DND-41 (cell line): ENCODE measurements at regions not wholly inside any gene's neighbourhood (a gene's known extent, or its start where the extent isn't known, plus 50 kb on each side); places are given as distances from the start of the nearest gene placed in this dataset.

Experiments
- ATAC-seq: fragments of 200-7000 bp; cut with Tn5 transposase; 3 replicates; pipeline ENCODE4 v1.9.1; 2021; ENCODE audit warnings: low read depth; ENCODE audit not compliant: insufficient read depth
- DNase-seq: peaks from one replicate; pipeline ENCODE4 v3.0.0-alpha.2; 2020
- H2AFZ ChIP-seq: 2 replicates; pipeline ENCODE4 v1.6.0; 2012; ENCODE audit warnings: low read depth, low read length
- H3K27ac ChIP-seq: 2 replicates; pipeline ENCODE4 v1.5.1; 2012; ENCODE audit warnings: low read length, inconsistent platforms
- H3K27me3 ChIP-seq: fragments of 200-600 bp; sonication (generic); 2 replicates; pipeline ENCODE4 v1.6.0; 2012; ENCODE audit warnings: low read length, mild to moderate bottlenecking, inconsistent platforms; ENCODE audit not compliant: insufficient read depth, poor library complexity
- H3K36me3 ChIP-seq: 2 replicates; pipeline ENCODE4 v1.5.1; 2012; ENCODE audit warnings: low read length, inconsistent platforms; ENCODE audit not compliant: insufficient read depth
- H3K4me1 ChIP-seq: 2 replicates; pipeline ENCODE4 v1.5.1; 2012; ENCODE audit warnings: mild to moderate bottlenecking, low read length; ENCODE audit not compliant: insufficient read depth
- H3K4me2 ChIP-seq: 2 replicates; pipeline ENCODE4 v1.6.0; 2012; ENCODE audit warnings: mild to moderate bottlenecking, moderate library complexity, low read length, inconsistent platforms; ENCODE audit not compliant: insufficient read depth
- H3K4me3 ChIP-seq, 2 experiments: fragments of 200-600 bp in 1 of 2; shearing (Covaris generic) in 1 of 2; 2 replicates each; pipeline ENCODE4 v1.5.1; 2012 to 2016; ENCODE audit warnings: inconsistent platforms in 2 of 2, low read length in 2 of 2, mild to moderate bottlenecking in 2 of 2, low read depth in 1 of 2, moderate library complexity in 1 of 2
- H3K79me2 ChIP-seq: 2 replicates; pipeline ENCODE4 v1.6.0; 2012; ENCODE audit warnings: low read length, inconsistent platforms; ENCODE audit not compliant: insufficient read depth
- H3K9ac ChIP-seq: 2 replicates; pipeline ENCODE4 v1.6.0; 2012; ENCODE audit warnings: low read depth, mild to moderate bottlenecking, inconsistent platforms, low read length, moderate library complexity
- H3K9me3 ChIP-seq: 2 replicates; pipeline ENCODE4 v1.5.1; 2012; ENCODE audit warnings: low read length, moderate library complexity, mild to moderate bottlenecking, inconsistent platforms; ENCODE audit not compliant: insufficient read depth, severe bottlenecking
- H4K20me1 ChIP-seq: 2 replicates; pipeline ENCODE4 v1.6.0; 2012; ENCODE audit warnings: low read length; ENCODE audit not compliant: insufficient read depth
- EZH2 ChIP-seq: IDR thresholded peaks from 3 replicates; pipeline ENCODE4 v1.6.1; 2012; ENCODE audit warnings: borderline replicate concordance, low read depth, mild to moderate bottlenecking, moderate library complexity, low read length, inconsistent platforms; ENCODE audit not compliant: severe bottlenecking
- TF ChIP-seq, protein P1 (sequence below): IDR thresholded peaks from 2 replicates; pipeline ENCODE4 v1.5.1; 2012; ENCODE audit warnings: borderline replicate concordance, low read length, moderate library complexity, mild to moderate bottlenecking; ENCODE audit not compliant: poor library complexity, severe bottlenecking; ENCODE audit errors: extremely low read depth

DNA sequence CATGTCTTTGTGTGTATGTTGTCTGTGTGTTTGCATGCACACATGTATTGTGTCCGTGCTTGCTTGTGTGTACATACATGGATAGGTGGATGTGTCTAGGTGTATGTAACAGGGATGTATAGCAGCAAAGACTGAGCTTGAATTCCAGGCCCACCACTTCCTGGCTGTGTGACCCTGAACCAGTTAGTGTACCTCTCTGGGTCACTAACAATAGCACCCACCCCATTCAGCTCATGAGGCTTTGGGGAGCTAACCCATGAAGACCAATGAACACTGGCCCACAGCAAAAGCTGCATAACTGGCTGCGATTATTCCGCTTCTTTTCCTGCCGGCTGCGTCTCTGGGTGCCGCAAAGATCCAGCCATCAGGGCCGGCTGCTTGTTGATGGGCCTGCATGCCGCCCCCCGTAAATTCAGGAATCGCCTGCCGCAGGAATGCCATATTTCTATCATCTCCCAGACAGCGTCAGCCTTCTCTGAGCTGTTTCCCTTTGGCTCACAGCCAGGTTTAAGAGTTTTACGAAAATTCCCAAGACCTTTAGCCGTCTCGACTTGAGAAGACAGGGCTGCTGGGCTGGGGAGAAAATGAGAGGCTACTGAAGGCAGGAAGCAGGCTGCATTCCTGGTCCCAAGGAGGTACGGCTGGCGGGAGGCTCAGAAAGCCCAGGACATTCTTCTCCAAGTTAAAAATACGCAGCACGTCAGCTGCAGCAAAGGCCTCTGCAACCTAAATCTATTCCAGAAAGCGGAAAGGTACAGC lies 224.6 kb downstream of the MN1 start:
- H2AFZ ChIP-seq, result no peak overlapping the region
- TF ChIP-seq, protein P1, sequence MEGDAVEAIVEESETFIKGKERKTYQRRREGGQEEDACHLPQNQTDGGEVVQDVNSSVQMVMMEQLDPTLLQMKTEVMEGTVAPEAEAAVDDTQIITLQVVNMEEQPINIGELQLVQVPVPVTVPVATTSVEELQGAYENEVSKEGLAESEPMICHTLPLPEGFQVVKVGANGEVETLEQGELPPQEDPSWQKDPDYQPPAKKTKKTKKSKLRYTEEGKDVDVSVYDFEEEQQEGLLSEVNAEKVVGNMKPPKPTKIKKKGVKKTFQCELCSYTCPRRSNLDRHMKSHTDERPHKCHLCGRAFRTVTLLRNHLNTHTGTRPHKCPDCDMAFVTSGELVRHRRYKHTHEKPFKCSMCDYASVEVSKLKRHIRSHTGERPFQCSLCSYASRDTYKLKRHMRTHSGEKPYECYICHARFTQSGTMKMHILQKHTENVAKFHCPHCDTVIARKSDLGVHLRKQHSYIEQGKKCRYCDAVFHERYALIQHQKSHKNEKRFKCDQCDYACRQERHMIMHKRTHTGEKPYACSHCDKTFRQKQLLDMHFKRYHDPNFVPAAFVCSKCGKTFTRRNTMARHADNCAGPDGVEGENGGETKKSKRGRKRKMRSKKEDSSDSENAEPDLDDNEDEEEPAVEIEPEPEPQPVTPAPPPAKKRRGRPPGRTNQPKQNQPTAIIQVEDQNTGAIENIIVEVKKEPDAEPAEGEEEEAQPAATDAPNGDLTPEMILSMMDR, result no peak
- TF ChIP-seq EZH2, result no peak

DNA sequence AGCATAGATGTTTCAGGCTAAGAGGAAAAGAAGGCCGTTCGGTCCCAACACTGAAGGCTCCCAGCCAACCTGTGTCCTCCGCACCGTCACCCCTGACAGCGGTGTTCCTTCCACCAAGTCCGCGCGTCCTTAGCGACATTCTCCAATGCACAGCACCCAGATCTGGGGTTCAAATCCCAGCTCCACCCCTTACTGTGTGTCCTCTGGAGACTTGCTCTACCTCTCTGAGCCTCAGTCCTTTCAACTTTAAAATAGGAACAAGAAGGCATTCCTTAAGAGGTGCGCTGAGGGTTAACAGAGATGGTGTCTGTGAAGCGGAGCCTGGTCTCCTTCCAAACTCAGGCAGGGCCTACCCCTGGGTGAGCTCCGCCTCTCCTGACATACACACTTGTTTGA lies 224.0 kb downstream of the MN1 start:
- no peak overlapping the region for H3K27ac ChIP-seq
- H3K27me3 ChIP-seq, result peaks cover 25% of the 10 kb centered on the region
- no peak for TF ChIP-seq EZH2
- TF ChIP-seq, protein P1, result no peak
- ATAC-seq (no peak), DNase-seq (no peak)
- H3K4me3 ChIP-seq, result no peak overlapping the region
- H3K9me3 ChIP-seq, result no peaks in the 10 kb centered on the region
- H3K36me3 ChIP-seq, result no peaks in the 10 kb centered on the region
- H3K9ac ChIP-seq, result no peak overlapping the region
- H3K4me1 ChIP-seq, result no peaks in the 10 kb centered on the region
- H4K20me1 ChIP-seq, result peaks cover 10% of the 10 kb centered on the region
- no peaks in the 10 kb centered on the region for H3K79me2 ChIP-seq
- no peak overlapping the region for H2AFZ ChIP-seq
- H3K4me2 ChIP-seq, result no peak overlapping the region

More for the DNA sequence above, 224.6 kb downstream of the MN1 start:
- no peaks in the 10 kb centered on the region for H3K9me3 ChIP-seq
- ATAC-seq (no peak), DNase-seq (no peak)
- no peak overlapping the region for H3K4me2 ChIP-seq
- H4K20me1 ChIP-seq, result peaks cover 10% of the 10 kb centered on the region
- no peak overlapping the region for H3K4me3 ChIP-seq
- no peak overlapping the region for H3K27ac ChIP-seq
- no peak overlapping the region for H3K9ac ChIP-seq
- peaks cover 27% of the 10 kb centered on the region for H3K27me3 ChIP-seq
- H3K79me2 ChIP-seq, result no peaks in the 10 kb centered on the region
- H3K36me3 ChIP-seq, result no peaks in the 10 kb centered on the region
- H3K4me1 ChIP-seq, result no peaks in the 10 kb centered on the region

DNA sequence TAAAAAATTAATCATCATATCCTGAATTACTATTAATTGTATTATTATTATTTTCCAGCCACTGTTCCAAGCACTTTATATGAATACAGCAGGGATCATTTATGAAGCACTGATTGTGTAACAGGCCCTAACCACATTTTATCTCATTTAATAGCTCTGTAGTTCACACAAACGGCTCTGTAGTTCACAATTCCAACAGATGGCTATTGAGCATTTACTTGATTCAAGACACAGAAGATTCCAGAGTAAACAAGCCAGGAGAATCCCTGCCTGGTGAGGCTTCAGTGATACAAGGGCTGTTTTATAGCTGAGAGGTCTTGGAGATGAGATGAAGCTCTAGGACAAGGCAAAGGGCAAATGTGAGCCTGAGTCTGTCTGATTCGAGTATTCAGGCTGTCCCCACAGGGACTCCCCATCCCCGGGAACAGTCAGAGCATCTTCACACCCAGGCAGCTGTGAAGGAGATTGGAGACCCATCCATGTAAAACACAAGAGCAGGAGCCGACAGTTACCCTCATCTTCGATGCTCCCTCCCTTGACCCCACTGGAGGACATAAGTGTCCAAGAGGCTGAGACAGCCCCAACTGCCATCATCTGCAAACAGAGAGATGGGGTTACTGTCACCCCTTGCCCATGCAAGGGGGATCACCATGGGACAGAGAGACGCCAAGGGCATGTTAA lies 222.5 kb downstream of the MN1 start:
- Histone ChIP-seq H3K4me3 (no peak overlapping the region), H3K9ac (no peak overlapping the region), H3K9me3 (no peaks in the 10 kb centered on the region), H3K79me2 (no peaks in the 10 kb centered on the region), H3K4me2 (no peak overlapping the region), H4K20me1 (peaks cover 10% of the 10 kb centered on the region), H3K27ac (no peak overlapping the region), H3K36me3 (no peaks in the 10 kb centered on the region), H2AFZ (no peak overlapping the region), H3K27me3 (peaks cover 38% of the 10 kb centered on the region), H3K4me1 (no peaks in the 10 kb centered on the region)
- TF ChIP-seq, protein P1, result no peak
- ATAC-seq (no peak), DNase-seq (no peak)
